Umbilical cord (tissue), 1 donor: ENCODE measurements at regions not wholly inside any gene's neighbourhood (a gene's known extent, or its start where the extent isn't known, plus 50 kb on each side); places are given as distances from the start of the nearest gene placed in this dataset.
"Not testable (repeated sequence)": the region's sequence is repeated elsewhere in the genome, so short reads cannot be mapped to it uniquely, and the experiment has no call there.

Experiments
- DNase-seq: peaks from one replicate; pipeline ENCODE4 v3.0.0-alpha.2; 2015; ENCODE audit warnings: low spot score

DNA sequence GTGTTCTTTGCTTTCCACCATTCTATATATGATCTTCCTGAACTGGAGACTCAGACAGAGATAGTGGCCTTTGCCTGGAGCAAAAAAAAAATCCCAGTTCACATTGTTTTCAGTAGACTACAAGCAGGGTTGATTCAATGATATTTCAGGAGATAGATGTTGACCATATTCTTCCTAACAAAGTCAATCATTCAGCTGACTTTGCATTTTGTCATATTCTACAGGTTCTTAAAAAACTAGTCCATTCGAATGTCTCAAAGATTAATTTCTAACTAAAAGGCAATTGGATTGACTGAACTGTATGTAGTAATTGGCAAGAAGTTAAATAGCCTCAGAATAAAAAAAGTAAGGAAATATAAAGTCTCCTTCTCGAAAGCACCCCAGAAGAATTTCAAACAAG is 479.5 kb downstream of the NKX6-1 start:
- no peak for DNase-seq

DNA sequence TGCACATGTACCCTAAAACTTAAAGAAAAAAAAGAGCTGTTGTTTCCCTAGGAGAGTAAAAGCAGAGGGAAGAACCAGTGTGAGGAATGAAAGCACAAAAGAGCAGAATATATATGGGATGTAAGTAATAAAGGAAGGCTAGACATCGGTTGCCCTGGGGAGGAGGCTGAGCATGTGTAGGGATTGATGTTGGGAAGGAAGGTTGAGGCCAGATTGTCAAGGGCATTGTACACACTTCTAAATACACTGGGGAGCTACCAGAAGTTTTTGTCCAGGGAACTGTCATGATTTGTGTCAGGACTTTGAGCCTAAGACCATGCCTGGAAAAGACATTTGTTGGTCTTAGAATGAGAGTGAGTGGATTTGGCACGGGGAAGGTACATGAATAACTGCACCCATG is 467.1 kb downstream of the GPAT3 start:
- DNase-seq, result no peak

DNA sequence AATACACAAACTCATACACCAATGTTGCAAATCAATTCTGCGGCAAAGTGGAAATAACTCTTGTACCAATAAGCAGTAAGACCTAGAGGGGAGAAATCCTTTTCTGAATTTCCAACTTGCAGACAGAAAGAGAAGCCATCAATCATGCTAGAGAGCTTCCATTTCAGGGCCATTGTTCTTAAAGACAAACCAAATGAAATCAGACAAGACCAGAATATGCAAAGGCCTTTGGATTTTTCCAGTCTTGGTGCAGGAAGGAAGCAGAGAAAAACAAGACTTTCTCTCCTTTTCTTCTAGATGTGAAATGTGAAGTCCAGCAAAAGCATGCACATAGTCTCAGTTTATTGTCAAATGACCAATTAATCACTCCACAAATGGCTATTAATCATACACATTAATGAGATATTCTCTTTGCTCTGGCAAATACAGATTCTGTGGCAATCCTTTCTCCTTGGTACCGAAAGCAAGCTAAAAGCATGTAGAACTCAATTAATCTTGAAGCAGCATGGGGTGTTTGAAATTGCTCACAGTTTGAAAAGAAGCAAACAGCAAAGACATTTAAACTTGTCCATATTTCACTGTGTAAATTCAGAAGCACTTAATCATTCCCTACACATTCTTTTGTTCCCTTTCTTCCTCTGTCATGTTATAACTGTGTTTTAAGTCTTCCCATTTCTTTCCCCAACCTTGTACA is 466.1 kb downstream of the GPAT3 start:
- no peak for DNase-seq

DNA sequence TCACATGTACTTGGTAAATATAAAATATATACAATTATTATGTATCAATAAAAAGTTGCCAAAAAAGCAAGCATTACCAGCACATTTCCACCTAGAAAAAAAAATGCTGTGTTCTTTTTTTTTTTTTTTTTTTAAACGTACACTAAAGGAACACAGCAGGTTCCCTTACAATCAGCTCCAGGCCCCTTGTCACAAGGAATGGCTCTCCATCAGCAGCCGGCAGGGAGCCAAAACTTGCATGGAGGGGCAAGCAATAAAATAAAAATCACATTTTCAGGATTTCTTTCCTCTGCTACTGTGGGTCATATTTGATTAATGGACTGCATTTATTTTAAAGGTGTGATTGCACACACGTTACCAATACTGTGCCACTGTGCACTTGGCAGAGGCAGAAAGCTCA is 460.3 kb downstream of the GPAT3 start:
- no peak for DNase-seq

DNA sequence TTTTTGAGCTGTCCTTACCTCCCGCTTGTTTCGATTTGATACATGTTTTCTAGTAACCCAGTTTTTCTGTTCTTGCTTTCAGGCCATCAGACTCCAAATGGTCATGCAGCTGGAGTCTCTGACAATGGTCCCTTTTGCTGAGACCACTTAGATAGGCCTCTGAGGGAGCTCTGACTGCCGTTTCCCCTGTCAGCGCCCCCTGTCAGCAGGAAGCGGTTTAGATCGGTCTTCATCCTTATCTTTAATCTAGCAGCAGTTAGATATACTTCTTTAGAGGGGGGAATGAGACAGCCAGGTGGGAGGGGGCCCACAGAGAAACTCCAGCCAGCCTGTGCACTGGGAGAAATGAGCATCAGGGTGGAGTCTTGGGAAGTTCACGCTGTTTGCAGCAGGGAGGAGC is 457.9 kb downstream of the GPAT3 start:
- no peak for DNase-seq

DNA sequence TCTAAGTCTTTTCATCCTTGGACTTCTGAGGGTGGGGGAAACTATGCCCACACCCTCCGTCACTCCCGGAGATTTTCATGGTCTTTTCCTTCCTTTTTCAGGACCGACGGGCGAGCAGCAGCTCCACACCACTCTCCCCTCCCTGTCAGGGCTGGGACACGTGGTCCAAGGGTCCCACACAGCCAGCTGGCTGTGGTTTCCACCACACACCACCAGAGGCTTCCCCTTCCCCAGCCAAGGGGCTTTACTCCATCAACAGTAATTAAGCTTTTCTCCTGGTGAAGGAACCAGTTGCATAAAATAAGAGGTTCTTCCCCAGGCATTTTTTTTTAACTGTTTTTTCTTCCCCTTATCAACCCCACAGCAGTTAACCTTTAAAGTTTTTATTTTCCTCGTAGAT is 453.9 kb downstream of the GPAT3 start:
- DNase-seq, result no peak

DNA sequence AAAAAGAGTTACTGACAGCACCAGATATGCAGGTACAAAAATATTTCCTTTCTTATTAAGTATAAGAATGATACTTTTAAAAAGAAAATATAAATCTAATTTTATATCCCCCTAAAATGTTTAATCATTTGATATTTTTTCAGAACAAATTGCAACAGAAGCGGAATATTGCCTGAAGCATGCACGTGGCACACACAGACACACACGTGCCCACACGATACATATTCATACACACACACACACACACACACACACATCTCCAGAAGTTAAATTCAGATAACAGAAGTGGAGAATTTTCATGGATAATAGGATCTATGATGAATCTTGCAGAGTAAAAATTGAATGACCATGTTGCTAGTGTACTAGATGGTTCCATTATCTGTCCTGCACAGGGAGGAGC is 445.2 kb downstream of the GPAT3 start:
- no peak for DNase-seq

DNA sequence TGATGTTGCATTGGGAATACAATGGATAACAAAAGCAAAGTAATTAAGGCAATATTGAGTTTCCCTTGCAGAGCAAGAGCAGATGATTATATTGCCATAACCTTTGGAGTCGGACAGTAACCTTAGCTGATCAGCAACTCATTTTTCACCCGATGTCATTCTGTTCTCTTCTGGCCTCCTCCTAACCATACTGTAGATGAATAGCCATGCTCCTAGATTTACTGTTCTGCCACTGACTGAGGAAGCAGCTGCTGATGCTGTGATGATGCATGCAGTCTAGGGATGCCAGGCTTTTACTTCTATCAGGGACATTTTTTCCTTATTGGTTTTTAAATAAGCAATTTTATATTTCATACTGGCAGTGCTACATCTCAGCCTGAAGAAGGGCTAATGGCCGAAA is 443.9 kb downstream of the GPAT3 start:
- no peak for DNase-seq

DNA sequence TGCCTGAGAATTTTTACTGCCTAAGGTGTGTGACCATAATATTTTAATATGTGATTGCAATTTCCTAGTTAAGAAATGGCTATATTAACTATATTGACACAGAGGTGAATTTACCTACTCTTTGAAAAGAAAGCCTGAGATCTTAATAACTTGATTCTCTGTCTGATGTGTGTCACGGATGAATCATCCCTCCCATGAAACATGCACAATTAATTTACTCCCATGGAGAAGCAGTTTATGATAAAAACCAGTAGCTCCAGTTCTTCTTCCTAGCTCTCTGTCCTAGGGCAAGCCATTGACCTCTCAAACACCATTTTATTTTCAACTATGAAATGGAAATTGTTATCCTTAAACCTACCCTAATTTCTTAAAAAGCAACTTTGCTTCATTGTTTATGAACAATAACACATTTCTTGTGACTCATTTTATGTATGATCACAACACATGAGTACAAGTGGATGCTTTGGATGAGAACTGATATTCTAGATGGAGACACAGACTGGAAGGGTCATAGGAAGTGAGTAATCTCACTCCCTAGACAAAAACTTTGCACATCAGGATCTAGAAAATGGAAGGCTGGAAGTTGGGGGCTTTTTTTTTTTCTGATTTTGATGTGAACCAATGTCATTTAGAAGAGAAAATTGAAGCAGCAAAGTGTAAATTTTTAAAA is 438.3 kb downstream of the GPAT3 start:
- no peak for DNase-seq

DNA sequence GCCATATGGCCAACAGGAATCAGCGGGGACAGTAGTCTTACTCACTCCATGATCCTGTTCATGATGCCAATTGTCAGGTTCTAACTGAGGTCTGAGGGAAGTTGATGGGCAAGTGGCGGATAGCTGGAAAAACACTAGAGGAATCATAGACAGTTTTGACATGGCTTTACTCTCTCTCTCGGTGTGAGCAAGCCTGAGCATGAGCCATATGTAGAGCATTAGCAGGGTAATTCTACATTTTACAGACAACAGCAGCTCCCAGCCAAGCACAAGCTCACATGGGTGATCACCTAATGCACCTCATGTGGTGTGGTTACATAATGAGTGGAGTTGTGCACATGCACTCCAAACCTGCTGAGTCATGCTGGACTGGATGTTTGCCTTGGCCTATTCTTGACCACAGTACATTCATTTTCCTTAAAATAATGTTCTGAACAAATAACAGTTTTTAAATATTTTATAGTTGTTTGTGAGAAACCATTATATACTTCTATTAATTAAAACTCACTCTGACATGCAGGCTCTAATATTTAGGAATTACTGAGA is 429.2 kb downstream of the GPAT3 start:
- DNase-seq, result no peak

DNA sequence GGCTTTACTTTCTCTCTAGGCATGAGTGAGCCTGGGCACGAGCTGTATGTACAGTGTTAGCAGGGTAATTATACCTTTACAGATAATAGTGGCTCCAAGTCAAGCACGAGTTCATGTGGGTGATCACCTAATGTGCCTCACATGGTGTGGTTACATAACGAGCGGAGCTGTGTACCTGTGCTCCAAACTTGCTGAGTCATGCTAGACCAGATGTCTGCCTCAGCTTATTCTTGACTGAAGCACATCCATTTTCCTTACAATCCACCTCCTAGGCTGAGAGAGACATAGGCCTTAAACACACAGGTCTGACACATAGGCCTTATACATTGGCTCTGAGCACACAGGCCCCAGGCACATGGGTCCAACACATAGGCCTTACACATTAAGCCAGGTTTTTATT is 426.6 kb downstream of the GPAT3 start:
- DNase-seq, result no peak

DNA sequence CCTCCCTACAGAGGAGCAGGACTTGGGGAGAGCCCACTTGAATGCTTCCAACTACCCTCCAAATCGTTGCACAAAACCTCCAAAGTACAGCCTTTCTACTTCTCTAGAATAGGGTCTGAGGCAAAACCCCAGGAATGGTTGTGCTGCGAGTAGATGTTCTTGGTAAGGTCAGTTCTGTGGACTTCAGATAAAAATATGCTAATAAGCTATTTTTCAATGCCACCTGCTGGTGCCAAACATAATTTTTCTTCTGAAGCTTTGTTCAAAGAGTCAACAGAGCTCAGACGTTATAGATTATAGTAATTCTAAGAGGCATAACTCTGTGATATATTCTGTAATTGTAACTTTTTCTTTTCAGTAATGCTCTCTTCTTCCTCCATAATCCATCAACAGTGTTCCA is 425.7 kb downstream of the GPAT3 start:
- no peak for DNase-seq

DNA sequence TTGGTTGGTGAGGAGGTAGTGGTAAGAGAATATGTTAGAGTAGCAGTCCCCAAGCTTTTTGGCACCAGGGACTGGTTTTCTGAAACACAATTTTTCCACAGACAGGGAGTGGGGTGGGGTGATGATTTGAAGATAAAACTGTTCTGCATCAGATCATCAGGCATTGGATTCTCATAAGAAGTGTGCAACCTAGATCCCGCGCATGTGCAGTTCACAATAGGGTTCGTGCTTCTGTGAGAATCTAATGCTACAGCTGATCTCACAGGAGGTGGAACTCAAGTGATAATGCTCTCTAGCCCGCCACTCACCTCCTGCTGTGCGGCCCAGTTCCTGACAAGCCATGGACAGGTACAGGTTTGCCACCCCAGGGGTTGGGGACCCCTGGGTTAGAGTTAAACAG is 423.3 kb downstream of the GPAT3 start:
- no peak for DNase-seq

DNA sequence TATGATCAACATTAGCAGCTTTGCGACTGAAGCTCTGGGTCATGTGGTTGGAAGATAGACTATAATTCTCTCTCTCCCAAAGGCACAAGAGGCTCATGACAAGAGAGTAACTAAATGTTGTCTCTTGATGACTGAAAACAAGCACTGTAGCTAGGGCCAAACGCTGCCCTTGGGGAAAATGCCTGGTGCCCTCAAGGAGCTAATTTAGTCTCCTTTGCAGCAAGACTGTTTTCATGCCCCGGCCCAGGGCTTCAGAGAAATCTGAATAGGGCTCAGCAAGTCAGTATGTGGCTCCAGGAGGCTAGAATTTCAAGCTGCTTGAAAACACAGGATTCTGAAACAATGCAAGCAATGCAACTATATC is 411.9 kb downstream of the GPAT3 start:
- DNase-seq, result no peak

DNA sequence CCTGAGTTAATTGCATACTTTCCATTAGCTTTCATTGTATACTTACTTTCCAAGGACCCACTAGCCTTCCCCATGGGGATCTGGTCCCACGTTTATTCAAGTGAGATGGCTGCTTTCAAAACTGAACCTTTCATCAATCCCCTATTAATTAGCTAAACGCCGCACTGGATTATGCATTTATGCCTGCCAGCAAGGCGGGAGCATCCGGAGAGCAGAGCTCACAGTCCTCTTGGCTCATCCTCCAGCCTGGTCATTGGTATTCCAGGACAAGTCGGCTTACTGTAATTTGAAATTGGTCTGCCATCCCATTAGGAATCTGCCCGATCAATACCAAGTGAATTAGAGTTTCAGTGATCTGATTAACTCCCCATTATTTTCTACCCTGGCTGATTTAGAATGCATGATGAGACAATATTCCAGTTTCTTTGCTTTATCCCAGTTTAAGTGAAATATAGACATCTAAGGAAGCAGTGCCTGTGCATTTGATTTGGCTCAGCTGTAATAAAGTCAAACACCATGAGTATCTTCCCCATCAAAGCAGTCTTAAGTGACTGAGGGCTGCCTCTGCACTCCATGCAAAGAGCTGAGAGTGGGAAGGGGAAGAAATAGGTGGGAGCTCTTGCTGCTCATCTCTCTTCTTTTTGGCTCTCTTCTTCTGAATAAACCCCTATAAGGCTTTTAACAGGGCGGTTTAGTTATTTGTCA is 411.4 kb downstream of the GPAT3 start:
- DNase-seq, result no peak

DNA sequence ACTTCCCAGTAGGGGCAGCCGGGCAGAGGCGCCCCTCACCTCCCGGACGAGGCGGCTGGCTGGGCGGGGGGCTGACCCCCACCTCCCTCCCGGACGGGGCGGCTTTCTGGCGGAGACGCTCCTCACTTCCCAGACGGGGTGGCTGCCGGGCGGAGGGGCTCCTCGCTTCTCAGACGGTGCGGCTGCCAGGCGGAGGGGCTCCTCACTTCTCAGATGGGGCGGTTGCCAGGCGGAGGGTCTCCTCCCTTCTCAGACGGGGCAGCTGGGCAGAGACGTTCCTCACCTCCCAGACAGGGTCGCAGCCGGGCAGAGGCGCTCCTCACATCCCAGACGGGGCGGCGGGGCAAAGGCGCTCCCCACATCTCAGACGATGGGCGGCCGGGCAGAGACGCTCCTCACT is 407.8 kb downstream of the GPAT3 start:
- not testable (repeated sequence) for DNase-seq

DNA sequence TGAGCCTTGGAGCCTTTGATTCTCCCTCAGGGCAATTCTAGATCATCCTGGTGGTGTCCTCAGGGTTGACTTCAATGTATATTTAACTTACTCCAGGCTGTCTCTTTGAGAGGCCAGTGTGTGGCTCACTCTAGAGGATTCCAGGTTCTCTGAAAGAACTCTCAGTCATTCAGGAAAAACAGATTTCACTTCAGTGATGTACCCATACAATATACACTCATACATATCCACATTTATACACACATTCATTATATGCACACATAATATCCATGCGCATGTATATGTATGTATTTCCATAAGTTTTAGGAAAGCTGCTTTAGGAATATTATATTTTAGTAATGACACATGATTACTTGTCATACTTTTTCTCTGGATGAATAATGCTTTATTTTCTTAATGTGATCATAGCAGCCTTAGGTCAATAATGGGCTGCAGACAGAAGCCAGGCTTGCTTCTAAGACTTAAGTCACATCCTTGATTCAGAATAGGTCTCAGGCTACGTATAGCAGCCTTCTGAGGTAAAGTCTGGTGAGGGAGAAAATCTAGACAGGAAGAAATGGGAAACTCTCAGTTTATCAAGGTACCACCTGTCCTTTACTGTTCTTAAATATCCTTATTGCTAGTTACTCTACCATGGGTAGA is 397.0 kb downstream of the GPAT3 start:
- DNase-seq, result no peak

DNA sequence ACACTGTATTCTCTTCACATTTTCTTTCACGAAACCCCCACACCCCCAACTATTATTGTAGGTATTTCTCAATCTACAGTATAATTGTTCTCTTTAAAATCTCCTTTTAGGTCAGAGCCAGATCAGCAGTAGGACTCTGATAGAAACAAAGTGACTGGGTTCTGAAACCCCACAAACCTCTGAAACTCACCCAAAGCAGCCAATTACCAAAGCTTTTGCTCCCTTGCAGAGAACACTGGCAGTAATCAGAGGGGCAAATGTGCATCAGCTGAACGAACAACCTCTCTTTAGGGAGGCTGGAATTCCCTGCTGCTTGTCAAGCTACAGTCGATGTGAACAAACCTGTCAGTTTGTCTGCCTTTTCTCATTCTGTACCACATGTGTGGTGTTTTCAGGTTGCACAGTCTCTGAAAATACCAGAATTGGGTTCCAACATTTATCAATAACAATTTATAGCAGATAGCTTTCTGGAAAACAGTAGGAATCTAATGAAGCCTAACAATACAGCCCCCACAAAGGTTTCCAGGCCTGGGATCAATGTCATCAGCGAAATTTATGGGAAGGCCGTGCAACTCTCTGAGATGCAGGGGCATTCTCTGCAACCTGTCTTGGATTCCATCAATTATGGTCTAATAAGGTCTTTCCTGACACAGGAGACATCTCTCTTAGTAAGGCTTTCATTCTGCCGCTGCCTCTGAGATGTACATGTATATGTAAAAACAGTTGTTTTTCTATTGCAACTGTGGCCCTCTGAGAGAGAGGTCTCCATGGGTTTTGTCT is 395.9 kb downstream of the GPAT3 start:
- no peak for DNase-seq

DNA sequence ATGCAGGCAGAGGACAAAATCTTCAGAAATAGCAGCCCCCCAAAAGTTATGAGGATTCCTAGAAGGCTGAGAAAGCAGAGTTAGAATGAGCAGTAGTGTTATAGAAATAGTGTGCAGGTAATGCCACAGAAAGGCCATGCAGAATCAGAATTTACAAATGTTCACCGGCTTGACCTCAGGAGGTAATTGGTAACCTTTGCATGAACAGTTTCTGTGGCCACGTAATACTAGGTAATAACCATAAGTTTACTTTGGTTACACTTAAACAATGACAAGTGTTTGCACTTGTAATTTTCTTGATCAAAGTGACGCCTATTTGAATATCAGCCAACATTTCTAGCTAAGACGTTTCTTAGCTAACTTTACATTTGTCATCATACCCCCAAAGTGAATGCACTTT is 393.6 kb downstream of the GPAT3 start:
- DNase-seq, result no peak

DNA sequence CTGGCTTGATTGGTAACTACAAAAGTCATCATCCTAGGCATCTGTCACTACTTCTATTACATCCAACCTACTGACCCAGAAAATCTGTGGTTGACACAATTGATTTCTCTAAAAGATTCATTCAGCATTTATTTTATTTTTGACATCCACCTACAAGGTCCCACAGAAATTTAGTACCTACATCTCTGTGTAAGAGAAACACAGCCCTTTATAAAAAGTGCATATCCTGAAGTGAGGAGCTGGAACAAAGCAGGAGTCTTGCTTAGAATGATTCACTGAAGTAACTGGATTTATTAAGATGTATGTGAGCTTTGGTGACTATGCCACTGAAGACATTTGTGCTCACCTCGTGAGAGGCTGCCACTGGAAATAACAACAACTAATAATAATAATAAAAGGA is 391.0 kb downstream of the GPAT3 start:
- DNase-seq, result no peak

DNA sequence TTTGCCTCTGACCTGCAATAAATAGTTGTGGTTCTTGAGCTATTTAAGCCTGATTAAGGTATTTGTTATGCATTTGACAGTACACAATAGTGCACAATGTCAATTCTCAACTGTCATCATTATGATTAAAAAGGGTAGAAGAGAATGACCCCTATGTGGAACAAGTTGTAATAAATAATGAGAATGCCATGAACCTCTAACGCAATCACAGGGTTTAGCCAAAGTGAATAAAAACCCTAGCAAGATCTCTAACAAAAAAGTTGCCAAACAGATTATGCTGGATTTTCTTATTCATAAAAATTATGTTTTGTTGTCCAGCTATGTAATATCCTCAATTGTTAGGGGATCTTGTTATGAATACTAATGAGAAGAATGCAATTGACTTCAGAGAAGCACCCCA is 387.4 kb downstream of the GPAT3 start:
- DNase-seq, result no peak

DNA sequence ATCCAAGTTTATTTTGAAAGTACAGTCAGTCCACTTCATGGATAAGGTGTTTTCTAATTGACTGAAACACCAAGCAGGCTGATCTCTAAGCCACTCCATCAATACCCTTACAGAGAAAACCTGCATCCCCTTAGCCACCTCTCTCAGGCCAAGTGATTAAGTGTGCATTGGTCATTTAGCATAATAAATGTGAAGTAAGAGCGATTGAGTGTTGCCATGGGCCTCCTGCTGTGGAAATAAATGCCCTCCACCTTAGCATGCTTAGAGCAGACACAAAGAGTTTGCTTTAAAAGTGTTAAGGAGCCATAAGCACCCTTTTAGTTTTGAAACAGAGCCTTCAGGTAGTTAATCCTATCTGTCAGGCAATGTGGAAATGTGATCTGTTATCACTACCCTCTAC is 386.5 kb downstream of the GPAT3 start:
- DNase-seq, result no peak
